Activated T-helper 2 cell treated with anti-CD3 and anti-CD28 coated beads, Interferon-gamma antibody, Interleukin-2, Interleukin-4, amounts not matched to agents 10 μg/mL and 5 μg/mL and 100 μg/mL, durations not matched to agents 14 hours and 24 hours and 36 hours (primary cell): ENCODE measurements at regions not wholly inside any gene's neighbourhood (a gene's known extent, or its start where the extent isn't known, plus 50 kb on each side); places are given as distances from the start of the nearest gene placed in this dataset.

ENCODE experiments used
- DNase-seq: peaks from one replicate; pipeline ENCODE4 v3.0.0; 2021; ENCODE audit warnings: low spot score
- H3K27ac Mint-ChIP-seq: one replicate; pipeline ENCODE4 v1.8.0; 2021; ENCODE audit warnings: mixed read lengths
- H3K27me3 Mint-ChIP-seq: one replicate; pipeline ENCODE4 v1.8.0; 2021; ENCODE audit warnings: low read depth, mixed read lengths
- H3K36me3 Mint-ChIP-seq: one replicate; pipeline ENCODE4 v1.8.0; 2021; ENCODE audit warnings: low read depth, mixed read lengths
- H3K4me1 Mint-ChIP-seq: one replicate; pipeline ENCODE4 v1.8.0; 2021; ENCODE audit warnings: low read depth, mixed read lengths
- H3K4me3 Mint-ChIP-seq: one replicate; pipeline ENCODE4 v1.8.0; 2021; ENCODE audit warnings: low read depth, mild to moderate bottlenecking, moderate library complexity, mixed read lengths
- H3K9me3 Mint-ChIP-seq: one replicate; pipeline ENCODE4 v1.8.0; 2021; ENCODE audit warnings: mixed read lengths
- intact Hi-C: fragments of 100-400 bp; cut with micrococcal nuclease; formaldehyde crosslinking; loops from one replicate; pipeline ENCODE4 v1.15.1; 2023

GRCh38 chr5:104733063-104733669, 1170.6 kb upstream of the NUDT12 start:
- Mint-ChIP-seq H3K27me3 (no peaks in the 10 kb centered on the region), H3K27ac (no peak overlapping the region), H3K4me1 (no peaks in the 10 kb centered on the region), H3K9me3 (peaks cover 31% of the 10 kb centered on the region), H3K4me3 (no peak overlapping the region), H3K36me3 (no peaks in the 10 kb centered on the region)
- DNase-seq = no peak
- intact Hi-C loops = no loop called here

DNA sequence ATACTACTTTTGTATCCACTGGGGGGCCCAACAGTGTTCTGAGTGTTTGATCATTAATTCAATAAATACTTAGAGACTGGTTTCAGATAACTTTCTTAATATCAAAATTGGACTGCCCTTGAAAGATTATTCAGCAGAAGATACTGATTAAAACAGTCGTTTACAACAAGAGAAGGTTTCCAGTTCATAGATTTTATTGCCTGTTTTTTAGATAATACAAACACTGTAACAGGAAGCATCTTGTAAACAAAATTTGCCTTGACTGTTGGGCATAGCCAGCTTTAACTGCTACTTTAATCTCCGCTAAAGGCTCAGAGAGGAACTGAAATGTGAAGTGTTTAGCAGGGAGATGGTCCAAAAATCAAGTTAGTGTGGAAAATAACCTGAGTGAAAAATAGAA, 1168.7 kb upstream of the NUDT12 start:
- Mint-ChIP-seq H3K4me3 (no peak overlapping the region), H3K27me3 (no peaks in the 10 kb centered on the region), H3K4me1 (no peaks in the 10 kb centered on the region), H3K36me3 (no peaks in the 10 kb centered on the region), H3K27ac (no peak overlapping the region), H3K9me3 (peaks cover 30% of the 10 kb centered on the region)
- no peak for DNase-seq
- intact Hi-C loops = no loop called here

GRCh38 chr5:104708027-104708426, 1145.4 kb upstream of the NUDT12 start:
- no peaks in the 10 kb centered on the region for H3K36me3 Mint-ChIP-seq
- no peaks in the 10 kb centered on the region for H3K4me1 Mint-ChIP-seq
- H3K27ac Mint-ChIP-seq = no peak overlapping the region
- intact Hi-C loops = no loop called here
- peaks cover 42% of the 10 kb centered on the region for H3K9me3 Mint-ChIP-seq
- H3K27me3 Mint-ChIP-seq = no peaks in the 10 kb centered on the region
- no peak overlapping the region for H3K4me3 Mint-ChIP-seq
- DNase-seq = no peak

DNA sequence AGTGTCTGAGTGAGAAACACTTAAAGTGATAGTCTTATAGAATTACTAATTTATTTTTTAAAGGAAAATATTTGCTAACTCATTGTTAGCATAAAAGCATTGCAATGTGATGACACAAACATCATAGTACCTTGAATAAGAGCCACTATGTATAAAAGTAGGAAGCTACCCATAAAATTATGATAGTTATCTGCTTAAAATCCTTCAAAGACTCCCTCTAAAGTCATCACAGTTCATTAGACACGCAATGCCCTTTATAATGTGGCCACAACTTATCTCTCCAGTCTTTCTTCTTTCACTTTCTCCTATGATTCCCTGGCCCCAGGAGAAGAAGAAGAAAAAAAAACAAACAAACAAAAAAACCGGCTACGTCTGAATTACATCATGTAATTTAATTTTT, 1144.0 kb upstream of the NUDT12 start:
- intact Hi-C loops = no loop called here
- H3K27ac Mint-ChIP-seq = no peak overlapping the region
- H3K27me3 Mint-ChIP-seq = no peaks in the 10 kb centered on the region
- H3K4me3 Mint-ChIP-seq = no peak overlapping the region
- no peaks in the 10 kb centered on the region for H3K36me3 Mint-ChIP-seq
- no peaks in the 10 kb centered on the region for H3K4me1 Mint-ChIP-seq
- no peak for DNase-seq
- peaks cover 33% of the 10 kb centered on the region for H3K9me3 Mint-ChIP-seq

- intact Hi-C loops = no loop called here
- H3K27ac Mint-ChIP-seq = no peak overlapping the region
- no peaks in the 10 kb centered on the region for H3K4me1 Mint-ChIP-seq
- H3K36me3 Mint-ChIP-seq = no peaks in the 10 kb centered on the region
- H3K4me3 Mint-ChIP-seq = no peak overlapping the region
- no peak for DNase-seq
- H3K9me3 Mint-ChIP-seq = peaks cover 33% of the 10 kb centered on the region
- no peaks in the 10 kb centered on the region for H3K27me3 Mint-ChIP-seq
Observed at GRCh38 chr5:104702212-104702611, 1139.6 kb upstream of the NUDT12 start.

- no peak for DNase-seq
- Mint-ChIP-seq H3K4me3 (no peak overlapping the region), H3K36me3 (no peaks in the 10 kb centered on the region), H3K9me3 (peaks cover 35% of the 10 kb centered on the region), H3K27ac (no peak overlapping the region), H3K27me3 (no peaks in the 10 kb centered on the region), H3K4me1 (no peaks in the 10 kb centered on the region)
- intact Hi-C loops = no loop called here
Observed at GRCh38 chr5:104699438-104699837, 1136.8 kb upstream of the NUDT12 start.

DNA sequence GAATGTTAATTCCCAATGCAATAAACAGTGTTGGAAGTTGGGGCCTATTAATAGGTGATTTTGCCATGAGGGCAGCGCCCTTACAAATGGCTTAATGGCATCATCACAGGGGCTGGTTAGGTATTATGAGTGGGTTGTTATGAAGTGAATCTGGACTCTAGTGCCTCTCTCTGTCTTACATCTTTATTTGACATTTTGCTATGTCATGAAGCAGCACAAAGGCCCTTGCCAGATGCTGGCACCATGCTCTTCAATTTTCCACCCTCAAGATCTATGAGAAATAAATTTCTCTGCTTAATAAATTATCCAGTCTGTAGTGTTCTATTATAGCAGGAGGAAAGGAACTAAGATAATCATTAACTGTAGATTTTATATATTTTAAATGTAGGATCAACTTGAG, 1098.7 kb upstream of the NUDT12 start:
- intact Hi-C loops = no loop called here
- no peak overlapping the region for H3K27ac Mint-ChIP-seq

GRCh38 chr5:104659497-104659896, 1096.9 kb upstream of the NUDT12 start:
- intact Hi-C loops = no loop called here
- Mint-ChIP-seq H3K27me3 (no peaks in the 10 kb centered on the region), H3K4me1 (no peaks in the 10 kb centered on the region), H3K27ac (no peak overlapping the region), H3K36me3 (no peaks in the 10 kb centered on the region), H3K4me3 (no peak overlapping the region), H3K9me3 (peaks cover 31% of the 10 kb centered on the region)
- DNase-seq = no peak

More for the DNA sequence above, 1098.7 kb upstream of the NUDT12 start:
- DNase-seq = no peak
- Mint-ChIP-seq H3K4me3 (no peak overlapping the region), H3K27me3 (no peaks in the 10 kb centered on the region), H3K9me3 (peaks cover 29% of the 10 kb centered on the region), H3K4me1 (no peaks in the 10 kb centered on the region), H3K36me3 (no peaks in the 10 kb centered on the region)

- H3K9me3 Mint-ChIP-seq = peaks cover 26% of the 10 kb centered on the region
- no peak overlapping the region for H3K27ac Mint-ChIP-seq
- no peaks in the 10 kb centered on the region for H3K36me3 Mint-ChIP-seq
- DNase-seq = no peak
- H3K4me1 Mint-ChIP-seq = no peaks in the 10 kb centered on the region
- H3K4me3 Mint-ChIP-seq = no peak overlapping the region
- intact Hi-C loops = no loop called here
- no peaks in the 10 kb centered on the region for H3K27me3 Mint-ChIP-seq
Observed at GRCh38 chr5:104652271-104652861, 1089.8 kb upstream of the NUDT12 start.

DNA sequence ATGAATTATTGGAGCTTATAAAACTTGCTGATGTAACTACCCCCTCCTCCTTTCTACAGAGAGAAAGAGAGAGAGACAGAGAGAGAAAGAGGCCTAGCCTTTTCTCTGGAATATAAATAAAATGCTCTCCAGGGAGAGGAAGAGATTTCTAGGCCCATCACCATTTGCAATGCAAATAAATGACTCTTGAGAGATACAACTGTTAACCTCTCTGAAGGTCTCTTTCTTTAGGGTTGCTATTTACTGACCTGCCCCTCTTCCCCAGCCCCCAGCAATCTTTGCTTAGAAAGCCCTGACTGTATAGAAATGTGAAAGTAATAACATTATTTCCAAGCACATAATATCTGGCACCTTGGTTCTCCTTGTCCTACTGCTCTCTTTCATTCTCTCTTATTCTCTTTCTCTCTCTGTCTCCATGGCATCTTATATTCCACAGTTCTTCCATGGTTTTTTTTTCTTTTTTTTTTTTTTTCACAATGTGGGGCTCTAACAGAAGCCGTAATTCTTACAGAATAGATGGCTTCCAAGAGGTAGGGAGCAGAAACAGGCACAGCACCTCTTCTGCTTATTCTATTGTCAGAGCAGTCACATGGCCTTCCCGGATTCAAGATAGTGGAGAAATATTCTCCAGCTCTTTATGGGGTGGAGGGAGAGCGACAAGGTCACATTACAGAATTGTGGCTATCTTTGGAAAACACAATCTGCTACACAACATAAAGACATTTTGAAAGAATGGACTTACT, 1087.9 kb upstream of the NUDT12 start:
- H3K9me3 Mint-ChIP-seq = peaks cover 15% of the 10 kb centered on the region
- H3K27ac Mint-ChIP-seq = no peak overlapping the region
- DNase-seq = no peak
- no peaks in the 10 kb centered on the region for H3K4me1 Mint-ChIP-seq
- H3K36me3 Mint-ChIP-seq = no peaks in the 10 kb centered on the region
- intact Hi-C loops = no loop called here
- no peak overlapping the region for H3K4me3 Mint-ChIP-seq
- no peaks in the 10 kb centered on the region for H3K27me3 Mint-ChIP-seq

DNA sequence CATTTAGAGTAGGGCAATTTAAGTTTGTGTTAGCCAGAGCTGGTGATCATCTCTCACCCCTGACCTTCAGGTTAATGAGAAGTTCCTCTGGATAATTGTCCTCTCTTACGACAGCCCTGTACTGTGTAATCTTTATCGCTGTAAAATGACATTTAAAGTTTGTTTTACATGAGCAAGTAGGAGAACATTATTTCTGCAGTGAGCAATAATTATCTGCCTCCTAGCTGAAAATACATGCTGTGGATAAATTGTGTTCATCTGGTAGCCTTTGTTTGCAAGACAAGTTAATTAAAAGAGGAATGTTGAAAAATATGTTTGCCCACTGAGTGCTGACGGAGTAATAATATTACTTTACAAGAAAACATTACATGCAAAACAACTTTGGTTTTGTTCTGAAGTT, 1083.8 kb upstream of the NUDT12 start:
- H3K9me3 Mint-ChIP-seq = peaks cover 3% of the 10 kb centered on the region
- H3K27me3 Mint-ChIP-seq = no peaks in the 10 kb centered on the region
- no peaks in the 10 kb centered on the region for H3K36me3 Mint-ChIP-seq
- no peak for DNase-seq
- H3K27ac Mint-ChIP-seq = no peak overlapping the region
- no peaks in the 10 kb centered on the region for H3K4me1 Mint-ChIP-seq
- H3K4me3 Mint-ChIP-seq = no peak overlapping the region
- intact Hi-C loops = no loop called here

GRCh38 chr5:104643320-104643719, 1080.7 kb upstream of the NUDT12 start:
- Mint-ChIP-seq H3K27ac (no peak overlapping the region), H3K27me3 (no peaks in the 10 kb centered on the region), H3K4me3 (no peak overlapping the region), H3K9me3 (peaks cover 3% of the 10 kb centered on the region), H3K36me3 (no peaks in the 10 kb centered on the region), H3K4me1 (no peaks in the 10 kb centered on the region)
- intact Hi-C loops = no loop called here
- no peak for DNase-seq

DNA sequence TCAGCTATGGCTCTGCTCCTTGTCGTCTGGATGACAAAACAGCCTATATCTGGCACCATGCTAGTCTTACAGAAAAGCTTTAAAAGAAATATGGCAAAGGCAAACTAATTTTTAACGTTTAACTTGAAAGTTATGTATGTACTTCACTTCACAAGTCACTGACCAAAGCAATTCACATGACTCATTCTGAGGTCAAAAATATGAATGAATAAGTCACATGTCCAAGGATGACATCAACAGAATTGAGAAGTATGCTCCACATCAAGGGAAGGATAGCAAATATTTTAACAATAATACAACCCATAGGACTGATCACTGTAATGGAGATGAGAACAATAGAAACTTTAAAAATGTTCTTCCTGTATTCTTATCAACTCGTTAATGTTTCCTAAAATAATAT, 1072.6 kb upstream of the NUDT12 start:
- Mint-ChIP-seq H3K4me1 (no peaks in the 10 kb centered on the region), H3K27me3 (no peaks in the 10 kb centered on the region), H3K36me3 (no peaks in the 10 kb centered on the region), H3K27ac (no peak overlapping the region), H3K4me3 (no peak overlapping the region), H3K9me3 (peaks cover 9% of the 10 kb centered on the region)
- intact Hi-C loops = no loop called here
- no peak for DNase-seq
